Activated CD4-positive, alpha-beta T cell treated with anti-CD3 and anti-CD28 coated beads for 1 hour (primary cell): ENCODE measurements at regions not wholly inside any gene's neighbourhood (a gene's known extent, or its start where the extent isn't known, plus 50 kb on each side); places are given as distances from the start of the nearest gene placed in this dataset.

ENCODE experiments used
- DNase-seq: peaks from one replicate; pipeline ENCODE4 v3.0.0-alpha.2; 2020

DNA sequence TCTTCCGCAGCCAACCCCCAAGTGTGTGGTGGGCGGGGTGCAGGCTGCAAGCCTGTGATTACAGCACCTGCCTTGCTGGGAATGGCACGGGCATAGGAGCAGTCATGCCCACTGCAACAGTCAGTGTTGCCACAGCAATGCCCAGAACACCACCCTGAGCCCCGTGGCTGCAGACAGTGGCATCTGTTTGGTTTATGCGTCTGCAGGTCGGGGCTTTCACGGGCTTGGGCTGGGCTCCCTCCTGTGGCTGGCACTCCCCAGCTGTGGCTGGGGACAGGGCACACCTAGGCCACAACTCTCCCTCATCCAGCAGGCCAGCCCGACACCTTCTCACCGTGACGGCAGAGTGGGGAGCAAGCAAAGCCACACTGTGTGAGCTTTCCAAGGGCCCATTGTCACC, 115.3 kb upstream of the C1QTNF9B start:
- DNase-seq, result no peak

DNA sequence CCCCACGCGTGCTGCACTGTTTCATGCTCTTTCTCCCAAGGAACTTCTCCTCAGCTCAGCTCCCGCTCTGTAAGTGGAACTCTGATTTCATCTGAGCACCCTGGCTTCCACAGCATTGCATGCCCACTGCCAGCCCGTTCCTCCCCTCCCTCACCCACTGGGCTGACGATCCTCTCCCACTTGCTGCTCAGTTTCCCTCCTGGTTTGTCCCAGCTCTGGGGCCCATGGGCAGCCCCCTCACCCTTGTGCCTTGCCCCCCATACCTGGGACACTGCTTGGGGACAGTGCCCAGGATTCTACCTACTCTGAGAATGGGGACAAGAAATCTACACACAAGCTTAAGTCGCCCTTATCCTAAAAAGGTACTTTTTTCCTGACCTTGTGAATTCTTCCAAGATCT, 115.9 kb upstream of the C1QTNF9B start:
- no peak for DNase-seq

DNA sequence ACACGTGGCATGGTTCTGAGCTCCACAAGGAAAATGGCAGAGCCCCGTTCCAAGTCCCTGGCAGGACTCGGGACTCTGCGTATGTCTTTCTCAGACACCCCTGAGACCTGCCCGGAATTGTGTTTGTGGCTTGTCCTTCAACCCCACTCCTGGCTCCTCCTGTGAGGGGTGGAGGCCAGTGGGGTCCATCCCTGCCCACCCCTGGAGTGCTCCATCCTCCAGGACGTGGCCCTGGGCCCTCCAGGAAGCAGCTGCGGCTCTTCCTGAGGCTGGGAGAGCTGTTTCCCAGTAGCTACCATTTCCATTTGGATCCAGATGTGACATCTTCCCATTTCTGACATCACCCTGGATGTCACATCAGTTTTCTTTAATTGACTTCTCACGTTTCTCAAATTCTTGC, 118.7 kb upstream of the C1QTNF9B start:
- no peak for DNase-seq

DNA sequence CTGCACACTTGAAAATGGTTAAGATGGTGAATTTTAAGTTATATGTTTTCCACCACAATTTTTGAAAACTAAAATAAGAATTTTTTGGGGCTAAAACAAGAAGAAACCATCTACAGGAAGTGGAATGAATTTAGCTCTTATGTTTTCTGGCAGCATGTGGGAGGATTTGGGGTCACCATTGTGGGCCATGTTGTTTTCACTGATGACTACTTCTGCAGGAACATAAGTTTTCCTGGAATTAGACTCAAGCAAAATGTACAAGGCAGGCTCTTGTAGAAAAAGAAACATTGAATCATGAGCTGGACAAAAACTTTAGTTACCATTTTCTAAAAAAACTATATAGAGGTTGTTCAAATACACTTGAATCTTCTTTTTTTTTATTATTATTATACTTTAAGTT, 125.3 kb upstream of the C1QTNF9B start:
- no peak for DNase-seq

DNA sequence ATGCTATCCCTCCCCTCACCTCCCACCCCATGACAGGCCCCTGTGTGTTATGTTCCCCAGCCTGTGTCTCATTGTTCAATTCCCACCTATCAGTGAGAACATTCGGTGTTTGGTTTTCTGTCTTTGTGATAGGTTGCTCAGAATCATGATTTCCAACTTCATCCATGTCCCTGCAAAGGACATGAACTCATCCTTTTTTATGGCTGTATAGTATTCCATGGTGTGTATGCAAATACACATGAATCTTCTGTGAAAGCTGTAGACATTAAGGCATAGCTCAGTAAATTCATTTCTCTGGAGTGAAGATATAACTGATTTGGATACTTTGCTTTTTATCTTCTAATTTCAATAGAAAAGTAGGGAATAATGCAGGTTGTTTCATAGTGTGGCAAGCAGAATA, 125.8 kb upstream of the C1QTNF9B start:
- no peak for DNase-seq

DNA sequence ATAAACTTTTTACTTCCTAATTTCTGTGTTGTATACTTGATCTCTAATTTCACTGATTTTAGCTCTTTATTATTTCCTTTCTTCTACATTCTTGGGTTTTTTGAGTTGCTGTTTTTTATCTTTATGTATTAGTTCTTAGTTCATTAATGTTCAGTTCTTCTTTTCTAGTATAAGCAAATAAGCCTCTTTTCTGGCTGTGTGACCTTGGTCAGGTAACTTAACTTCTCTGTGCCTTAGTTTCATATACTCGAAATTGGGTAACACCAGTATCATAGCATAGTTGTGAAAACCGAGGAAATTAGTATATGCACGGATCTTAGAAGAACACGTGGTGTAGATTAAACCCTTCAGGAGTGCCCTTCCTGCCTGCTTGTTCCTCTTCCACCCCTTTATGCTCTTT, 130.2 kb upstream of the C1QTNF9B start:
- no peak for DNase-seq

DNA sequence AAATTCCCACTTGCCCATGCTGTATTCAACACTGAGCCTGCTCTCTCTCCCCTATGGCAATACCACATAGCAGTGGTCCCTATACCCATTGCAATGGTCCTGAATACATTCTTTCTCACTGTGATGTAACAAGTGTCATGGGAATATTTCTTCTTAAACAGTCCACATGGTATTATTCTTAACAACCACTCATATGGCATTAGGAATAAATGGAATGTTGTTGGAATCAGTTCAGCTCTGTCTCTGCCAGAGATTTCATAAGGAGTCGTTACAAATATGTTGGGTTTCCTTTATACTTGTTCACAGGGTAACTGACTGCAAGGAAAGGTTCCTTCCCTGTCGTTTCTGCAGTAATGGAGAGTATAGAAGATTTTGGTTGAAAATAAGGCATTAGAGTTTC, 128.3 kb upstream of the SPATA13 start:
- no peak for DNase-seq

DNA sequence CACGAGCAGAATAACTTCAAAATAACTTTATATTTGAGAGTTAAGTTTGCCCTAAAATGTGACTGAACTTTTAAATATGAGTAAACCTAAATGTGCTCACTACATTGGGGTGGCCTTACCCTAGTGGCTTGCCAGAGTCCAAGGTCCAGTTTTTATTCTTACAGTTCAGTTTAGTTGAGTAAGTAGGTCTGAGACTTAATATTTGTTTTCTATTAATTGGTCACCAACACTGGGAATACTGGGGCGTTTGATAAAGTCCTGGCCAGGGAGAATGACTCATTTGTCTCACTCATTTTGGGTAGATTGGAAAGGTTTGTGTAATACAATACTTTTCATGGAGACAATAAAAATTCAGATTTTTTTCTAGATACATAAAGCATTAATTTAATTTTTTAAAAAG, 127.8 kb upstream of the SPATA13 start:
- no peak for DNase-seq

DNA sequence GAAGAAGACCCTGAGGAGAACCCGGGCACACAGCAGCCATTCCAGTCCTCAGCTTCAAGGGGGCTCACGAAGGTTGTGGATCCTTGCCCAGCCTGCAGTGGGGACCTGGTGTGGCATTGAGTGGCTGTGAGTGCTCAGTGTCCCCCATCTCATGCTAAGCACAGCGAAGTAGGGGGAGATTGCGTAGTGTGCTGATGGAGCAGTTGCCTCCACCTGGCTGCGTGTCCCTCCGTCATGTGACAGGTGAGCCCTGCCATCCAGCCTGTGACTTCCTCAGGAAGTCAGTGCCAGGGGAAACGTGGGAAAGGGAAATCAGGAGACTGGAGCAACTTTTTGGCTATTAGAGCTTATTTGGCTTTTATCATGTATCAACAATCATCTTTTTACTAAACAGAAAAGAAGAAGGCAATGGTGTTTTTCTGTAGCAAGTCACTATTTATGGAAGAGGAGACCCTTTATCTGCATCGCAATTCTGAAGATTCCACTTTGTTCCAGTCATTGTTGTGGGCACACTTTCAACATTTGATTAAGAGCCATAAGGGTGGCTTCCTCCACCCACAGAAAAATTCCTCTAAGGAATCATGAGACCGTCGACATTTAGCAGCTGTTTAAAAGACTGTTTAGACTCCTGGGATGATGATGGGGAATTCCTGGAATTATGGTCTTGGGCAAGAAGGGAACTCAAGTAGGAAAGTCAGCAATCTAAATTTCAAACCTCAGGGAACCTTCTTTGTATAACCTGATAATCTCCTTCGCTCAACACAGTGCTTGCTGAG, 126.8 kb upstream of the SPATA13 start:
- no peak for DNase-seq

DNA sequence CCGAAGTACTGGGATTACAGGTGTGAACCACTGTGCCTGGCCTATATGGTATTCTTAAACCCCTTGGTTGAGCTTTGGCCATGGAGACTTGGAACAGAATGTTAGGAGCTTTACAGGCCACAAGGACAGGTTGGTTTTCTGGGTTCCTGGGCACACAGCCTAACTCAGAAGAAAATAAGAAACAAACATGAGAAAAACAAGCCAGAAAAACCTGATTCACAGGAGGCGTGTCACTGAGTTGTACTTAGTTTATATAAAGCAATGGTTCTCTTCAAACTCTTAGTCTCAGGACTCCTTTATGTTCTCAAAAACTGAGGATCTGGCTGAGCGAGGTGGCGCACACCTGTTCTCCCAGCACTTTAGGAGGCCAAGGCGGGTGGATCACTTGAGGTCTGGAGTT, 125.1 kb upstream of the SPATA13 start:
- DNase-seq, result no peak

DNA sequence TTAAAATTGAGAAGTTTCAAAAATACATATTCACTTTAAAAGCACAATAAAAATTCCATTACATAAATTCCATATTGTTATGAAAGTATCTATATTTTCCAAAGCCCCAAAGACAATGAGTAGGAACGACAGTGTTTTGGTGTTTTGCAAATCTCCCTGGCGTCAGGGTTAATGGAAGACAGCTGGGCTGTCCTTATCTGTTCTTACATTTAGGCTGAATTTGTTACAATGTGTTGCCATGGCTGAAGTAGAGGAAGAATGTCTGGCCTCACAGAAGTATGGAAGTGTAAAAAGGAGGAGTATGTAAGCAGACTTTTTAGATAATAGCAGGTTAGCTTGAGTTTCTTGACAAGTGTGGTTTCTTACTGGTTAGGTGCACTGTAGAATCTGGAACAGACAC, 124.4 kb upstream of the SPATA13 start:
- no peak for DNase-seq

DNA sequence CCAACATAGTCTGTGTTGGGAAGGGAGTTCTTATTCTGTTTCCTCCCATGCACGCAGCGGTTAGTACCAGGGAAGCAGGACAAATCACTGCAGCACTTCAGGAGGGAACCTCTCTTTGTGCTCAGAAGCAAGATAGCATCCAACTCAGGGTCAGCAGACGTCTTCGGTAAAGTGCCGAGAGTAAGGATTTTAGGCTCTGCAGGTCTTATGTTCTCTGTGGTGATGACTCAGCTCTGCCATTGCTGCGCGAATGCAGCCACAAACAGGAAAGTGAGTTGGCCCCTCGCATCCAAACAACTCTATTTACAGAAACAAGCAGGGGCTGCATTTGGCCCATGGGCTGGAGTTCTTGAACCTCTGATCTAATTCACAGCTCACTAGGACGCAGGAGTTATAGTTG, 122.1 kb upstream of the SPATA13 start:
- no peak for DNase-seq

DNA sequence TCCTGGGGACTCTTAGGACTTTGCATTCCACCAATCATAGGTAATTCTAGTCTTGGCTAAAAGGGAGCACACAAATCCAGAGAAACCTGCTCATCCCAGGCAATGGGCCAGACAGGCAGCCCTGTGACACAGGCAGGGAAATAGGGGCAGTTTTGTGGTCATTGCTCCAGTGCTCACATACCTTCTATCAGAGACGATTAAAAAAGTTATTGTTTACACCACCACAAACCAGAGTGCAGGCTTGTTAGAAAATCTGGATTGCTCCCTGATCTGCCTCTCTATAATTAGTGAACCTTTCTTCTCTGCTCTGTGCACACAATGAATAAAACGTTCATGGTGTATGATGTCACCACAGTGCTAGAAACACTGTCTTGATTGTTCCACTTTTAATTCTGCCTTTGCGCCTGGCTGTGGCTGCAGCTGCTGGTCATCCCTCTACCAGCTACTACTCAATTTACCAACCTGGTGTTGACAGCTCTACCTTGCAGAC, 121.6 kb upstream of the SPATA13 start:
- DNase-seq, result no peak

DNA sequence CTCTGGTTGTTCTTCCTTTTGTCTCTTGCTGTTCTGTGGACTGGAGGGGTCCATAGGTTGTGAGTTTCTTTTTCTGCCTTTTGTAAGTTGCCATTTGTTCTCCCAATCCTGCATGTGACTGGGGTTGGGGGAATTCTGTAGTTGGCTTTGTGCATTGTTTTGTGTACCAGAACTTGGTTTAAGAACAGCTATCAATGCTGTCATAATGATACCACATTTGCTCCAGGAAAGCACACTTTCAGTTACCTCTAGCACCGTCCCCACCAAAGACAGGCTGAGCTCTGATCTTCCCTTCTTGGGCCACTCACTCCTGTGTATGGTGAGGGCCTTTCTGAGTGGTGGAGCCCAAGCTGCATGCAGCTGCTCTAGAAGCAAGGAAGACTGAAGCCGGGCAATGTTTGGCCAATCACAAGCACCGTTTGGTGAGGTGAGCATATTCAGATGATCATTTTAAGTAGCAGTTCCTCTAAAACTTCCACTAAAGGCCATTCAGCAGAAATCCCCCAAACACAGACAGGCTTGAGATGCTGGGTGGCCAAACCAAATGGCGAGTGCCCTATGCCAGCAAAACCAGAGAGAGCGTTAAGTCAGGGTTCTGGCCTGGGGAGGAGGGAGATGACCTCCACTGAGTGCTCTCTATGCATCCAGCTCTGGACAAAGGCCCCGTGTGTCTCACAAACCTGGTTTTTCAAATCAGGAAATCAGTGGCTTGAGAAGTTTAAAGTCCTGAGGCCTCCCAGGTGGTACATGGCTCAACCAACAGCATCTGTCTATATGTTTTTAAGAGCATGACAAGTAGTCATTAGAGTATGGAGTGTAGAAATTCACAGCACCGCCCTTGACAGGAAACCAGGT, 120.7 kb upstream of the SPATA13 start:
- DNase-seq, result no peak

DNA sequence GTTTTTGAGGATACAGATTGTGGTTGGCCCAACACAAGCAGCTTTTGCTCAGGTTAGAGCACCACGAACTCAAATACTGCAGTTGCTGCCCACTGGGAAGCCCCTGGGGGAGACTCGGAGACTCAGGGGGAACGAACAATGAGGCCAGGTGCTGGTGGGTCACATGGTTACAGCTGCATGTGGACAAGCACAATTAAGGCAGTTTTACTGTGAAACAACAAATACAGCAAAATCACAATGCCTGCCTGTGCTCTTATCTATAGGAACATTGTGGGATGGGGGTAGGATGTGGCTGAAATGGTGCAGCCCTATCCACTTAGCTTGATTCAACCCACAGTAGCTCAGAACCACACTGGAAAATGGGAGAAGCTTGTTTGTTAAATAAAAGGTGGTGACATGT, 119.7 kb upstream of the SPATA13 start:
- no peak for DNase-seq

DNA sequence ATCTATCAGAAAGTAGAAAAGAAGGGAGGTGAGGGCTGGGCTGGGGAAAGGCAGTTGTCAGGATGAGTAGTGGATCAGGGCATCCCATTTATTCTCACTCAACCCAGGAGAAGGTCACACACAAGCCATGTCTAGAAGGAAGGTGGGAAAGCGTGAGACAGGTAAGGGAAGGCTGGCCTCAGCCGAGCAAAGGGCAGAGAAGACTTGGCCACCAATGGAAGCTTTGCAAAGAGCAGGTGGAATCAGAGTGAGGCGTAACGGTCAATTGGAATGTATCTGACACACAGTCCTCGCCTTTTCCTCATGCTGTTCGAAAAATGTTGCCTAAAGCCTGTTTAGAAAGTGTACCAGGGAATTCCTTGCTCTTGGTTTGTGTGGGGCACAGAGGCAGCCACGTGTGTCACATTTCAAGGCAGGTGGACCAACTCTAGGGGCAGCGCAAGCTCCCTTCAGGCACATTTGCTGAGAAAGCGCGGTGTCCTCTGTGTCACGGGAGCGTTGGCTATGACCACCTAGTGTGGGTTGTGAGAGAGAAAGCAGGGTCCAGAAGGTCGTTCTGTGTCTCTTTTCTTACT, 118.8 kb upstream of the SPATA13 start:
- no peak for DNase-seq

DNA sequence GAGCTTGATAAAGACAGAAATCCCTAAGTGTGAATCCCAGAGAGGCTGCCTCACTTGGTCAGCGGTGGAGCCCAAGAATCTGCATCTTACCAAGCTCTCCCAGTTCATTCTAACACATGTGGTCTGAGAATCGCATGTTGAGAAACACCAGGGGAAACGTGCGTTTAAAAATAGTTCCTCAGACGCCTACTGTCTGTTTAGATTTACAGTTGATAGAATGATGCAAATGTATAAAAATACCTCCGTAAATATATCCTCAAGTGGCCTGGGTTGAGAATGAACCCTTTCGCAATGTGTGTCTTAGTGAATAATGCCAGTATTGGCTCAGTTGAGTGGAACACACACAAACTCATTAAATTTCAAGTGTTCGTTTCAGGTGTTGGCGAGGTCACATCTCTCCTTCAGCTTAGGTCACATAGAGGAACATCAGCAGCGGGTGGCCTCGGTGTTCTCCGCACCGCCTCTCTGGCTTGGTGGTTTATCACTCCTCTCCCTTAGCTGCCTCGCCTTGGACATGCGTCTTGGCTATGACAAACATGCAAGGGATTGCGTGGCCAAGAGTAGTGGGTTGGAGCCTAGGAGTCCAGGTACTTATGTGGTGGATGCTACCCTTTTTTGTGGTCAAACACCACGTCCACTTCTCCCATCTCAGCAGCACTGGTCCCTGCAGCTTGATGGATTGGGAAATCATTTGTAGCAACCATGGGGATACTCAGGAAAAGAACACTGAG, 117.6 kb upstream of the SPATA13 start:
- no peak for DNase-seq

DNA sequence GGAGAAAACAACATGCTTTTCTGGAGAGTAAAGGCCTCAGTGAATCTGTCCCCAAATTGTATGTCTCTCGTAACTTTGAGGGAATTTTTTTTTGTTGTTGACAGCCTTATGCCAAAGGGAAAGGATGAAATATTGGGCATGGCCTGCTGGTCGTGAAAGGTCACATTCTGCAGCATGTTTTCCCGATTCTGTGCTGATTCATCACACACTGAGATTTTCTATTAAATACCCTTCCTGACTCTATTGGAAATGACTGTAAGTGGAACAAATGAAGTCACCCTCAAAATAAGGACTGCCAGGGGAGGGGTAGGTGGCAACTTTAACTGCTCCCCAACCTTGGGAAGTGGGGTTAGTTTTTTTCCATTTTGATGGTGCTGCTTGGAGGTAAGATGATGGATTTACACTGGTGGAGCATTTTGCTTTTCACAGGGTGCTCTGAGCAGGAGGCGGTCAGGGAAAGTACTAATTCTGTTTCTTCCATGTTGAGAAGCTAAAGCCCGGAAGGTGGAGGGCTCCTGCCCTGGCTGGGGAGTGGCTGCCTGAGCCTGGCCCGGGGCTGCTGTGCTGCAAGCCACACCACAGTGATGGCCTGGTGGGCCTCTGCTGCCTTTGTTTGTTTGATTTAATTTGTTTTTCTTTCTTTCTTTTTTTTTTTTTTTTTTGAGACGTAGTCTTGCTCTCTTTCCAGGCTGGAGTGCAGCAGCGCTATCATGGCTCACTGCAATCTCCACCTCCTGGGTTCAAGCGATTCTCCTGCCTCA, 116.8 kb upstream of the SPATA13 start:
- DNase-seq, result no peak

DNA sequence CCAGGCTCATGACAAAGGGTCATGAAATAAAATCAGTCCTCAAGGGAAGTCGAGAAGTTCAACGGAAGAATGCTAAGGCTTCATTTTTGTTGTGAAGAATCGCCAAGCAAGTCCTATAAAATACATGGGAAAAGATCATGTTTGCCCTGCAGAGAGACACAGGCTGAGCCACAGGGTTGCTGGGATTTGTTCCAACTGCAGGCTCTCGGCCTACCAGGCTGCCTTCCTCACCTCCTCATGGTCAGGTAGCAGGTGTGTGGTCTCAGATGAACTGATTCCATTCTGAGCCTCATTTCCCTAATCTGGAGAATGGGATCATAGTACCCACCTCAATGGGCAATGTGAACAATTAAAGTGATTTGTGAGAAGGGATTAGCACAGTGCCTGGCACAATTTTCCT, 114.9 kb upstream of the SPATA13 start:
- no peak for DNase-seq

DNA sequence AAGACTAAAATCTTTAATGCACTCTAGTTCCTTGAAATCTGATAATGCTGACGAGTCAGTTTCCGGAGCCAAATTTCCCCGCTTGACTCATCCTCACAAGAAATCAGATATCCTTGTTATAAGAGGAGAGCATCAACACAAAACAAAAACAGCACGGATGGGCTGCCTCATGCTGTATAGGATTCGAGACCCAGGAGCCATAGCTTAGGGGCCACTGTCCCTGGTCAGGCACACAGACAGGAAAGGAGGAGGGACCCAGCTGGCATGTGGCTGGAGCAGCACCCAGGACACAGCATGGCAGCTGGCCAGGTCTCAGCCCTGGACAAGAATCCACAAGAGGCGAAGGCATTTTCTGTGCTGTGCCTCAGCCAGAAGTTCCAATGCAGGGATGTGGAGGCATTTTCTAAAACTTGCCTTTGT, 110.2 kb upstream of the SPATA13 start:
- no peak for DNase-seq

DNA sequence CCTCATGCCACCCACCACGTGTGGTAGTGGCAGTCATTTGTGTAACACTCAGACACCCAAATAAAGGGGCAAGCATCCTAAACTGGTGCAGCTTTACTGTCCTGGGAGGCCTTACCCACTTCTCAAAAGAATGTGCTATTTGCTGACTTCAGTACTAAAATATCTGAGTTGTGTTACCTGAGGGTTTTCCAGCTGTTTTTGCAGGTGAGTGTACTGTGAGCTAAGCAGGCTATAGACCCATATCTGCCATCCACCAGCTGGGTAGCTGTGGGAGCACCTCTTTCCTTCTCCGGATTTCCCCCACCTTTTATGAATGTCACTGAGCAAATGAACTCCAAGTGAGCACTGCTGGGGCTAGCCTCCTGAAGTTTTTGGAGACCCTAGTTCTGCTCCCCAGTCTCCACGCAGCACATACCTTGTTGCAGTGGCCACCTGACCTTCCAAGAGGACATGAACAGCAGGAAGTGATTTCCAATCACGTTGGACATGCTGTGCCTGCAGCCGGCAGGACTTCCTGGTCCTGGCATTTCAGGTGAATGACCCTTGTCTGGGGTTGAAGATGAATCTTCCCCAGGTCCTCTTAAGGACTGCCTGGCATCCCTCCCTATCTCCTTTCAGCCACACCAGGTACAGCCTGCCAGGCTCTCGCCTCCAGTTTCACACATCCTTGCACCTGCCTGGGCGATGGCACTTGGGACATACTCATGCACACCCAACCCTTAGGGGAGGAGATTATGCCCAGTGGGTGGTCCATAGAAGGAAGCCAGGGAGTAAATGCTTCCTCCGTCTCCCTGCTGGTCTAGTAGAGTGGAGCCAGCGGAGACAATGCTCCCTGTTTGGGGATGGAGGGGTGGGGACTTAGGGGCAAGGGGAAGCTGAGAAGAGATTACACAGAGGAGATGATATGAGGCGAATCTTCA, 109.5 kb upstream of the SPATA13 start:
- DNase-seq, result no peak
